Stomach (tissue), 8 donors: ENCODE measurements at regions not wholly inside any gene's neighbourhood (a gene's known extent, or its start where the extent isn't known, plus 50 kb on each side); places are given as distances from the start of the nearest gene placed in this dataset.

Experiments used
- DNase-seq, 2 donors: peaks; one replicate each; pipeline versions ENCODE4 v3.0.0 to v3.0.0-alpha.2; 2013 to 2019
- H3K27ac ChIP-seq, 5 donors: fragments of 200-600 bp in 4 of 5; sonication (generic) in 4 of 5; one replicate each; pipeline ENCODE4 v1.5.1; 2013 to 2019; ENCODE audit warnings: mild to moderate bottlenecking in 1 of 5, moderate library complexity in 1 of 5
- H3K27me3 ChIP-seq, 3 donors: fragments of 200-600 bp; sonication (generic); one replicate each; pipeline ENCODE4 v1.5.1; 2017 to 2019; ENCODE audit warnings: mixed run types in 1 of 3
- H3K36me3 ChIP-seq, 4 donors: fragments of 200-600 bp; sonication (generic); 1 replicate in 3 of 4; 2 replicates in 1 of 4; pipeline ENCODE4 v1.5.1; 2016 to 2019
- H3K4me1 ChIP-seq, 4 donors: fragments of 200-600 bp; sonication (generic); one replicate each; pipeline ENCODE4 v1.5.1; 2016 to 2019
- H3K4me3 ChIP-seq, 4 donors: fragments of 200-600 bp; sonication (generic) in 3 of 4; one replicate each; pipeline ENCODE4 v1.5.1; 2016 to 2019; ENCODE audit warnings: mild to moderate bottlenecking in 1 of 4
- H3K9me3 ChIP-seq, 4 donors: fragments of 200-600 bp; sonication (generic); one replicate each; pipeline ENCODE4 v1.5.1; 2016 to 2019
- CTCF ChIP-seq, 7 experiments: fragments of 450-650 bp in 4 of 7; fragments of 200-600 bp in 3 of 7; sonication (generic) in 3 of 7; IDR thresholded peaks; one replicate each; pipeline ENCODE4 v1.5.1; 2016 to 2019; ENCODE audit warnings: antibody characterized with exemption in 7 of 7, control low read depth in 2 of 7, mild to moderate bottlenecking in 1 of 7
- EP300 ChIP-seq: sonication (generic); formaldehyde crosslinking; IDR thresholded peaks from one replicate; pipeline ENCODE4 v1.6.1; 2017; ENCODE audit warnings: antibody characterized with exemption
- POLR2A ChIP-seq, 4 donors: fragments of 450-650 bp; IDR thresholded peaks; one replicate each; pipeline ENCODE4 v1.6.1; 2016; ENCODE audit warnings: antibody characterized with exemption in 4 of 4, control low read depth in 2 of 4, mild to moderate bottlenecking in 1 of 4, moderate library complexity in 1 of 4
- POLR2AphosphoS5 ChIP-seq, 3 donors: sonication (generic); formaldehyde crosslinking; IDR thresholded peaks; one replicate each; pipeline ENCODE4 v1.6.1; 2016; ENCODE audit warnings: antibody characterized with exemption in 3 of 3
- WGBS, 5 donors: extraction: QIAGEN DNeasy Blood & Tissue Kit in 3 of 5; methylation state at CpG; one replicate each; pipeline versions ENCODE4 v1.1.5 to v1.1.7; 2013 to 2018; 5-methylcytosine and 5-hydroxymethylcytosine counted together
- intact Hi-C: fragments of 100-400 bp; cut with DNase I; formaldehyde crosslinking; loops from one replicate; pipeline ENCODE4 v1.15.1; 2023; ENCODE audit warnings: low total_unique reads
- donor health status: healthy with polysubstance abuse.
- donor health status: Bipolar disorder and iron deficiency.
- donor health status: healthy.

- TF ChIP-seq POLR2A (IDR thresholded peaks at IDR 0.05) (no peak), CTCF (IDR thresholded peaks at IDR 0.05) (no peak), POLR2AphosphoS5 (IDR thresholded peaks at IDR 0.05) (no peak), EP300 (no peak)
- WGBS, 5 donors: 9 to 20% (median 14%) methylated on average over 2 of the region's 2 CpGs
Observed at GRCh38 chr12:78406828-78407227, 457.7 kb upstream of the SYT1 start.

GRCh38 chr12:78407722-78408121 lies 456.9 kb upstream of the SYT1 start:
- 41 to 60% (median 49%) methylated on average over 2 of the region's 2 CpGs for WGBS, 5 donors
- no peak for DNase-seq
- Histone ChIP-seq H3K4me3 (no peak overlapping the region), H3K36me3 (no peaks in the 10 kb centered on the region), H3K27me3 (no peaks in the 10 kb centered on the region), H3K4me1 (no peaks in the 10 kb centered on the region), H3K9me3 (no peaks in the 10 kb centered on the region), H3K27ac (no peak overlapping the region)
- intact Hi-C loops: no loop called here
- TF ChIP-seq POLR2A (IDR thresholded peaks at IDR 0.05) (no peak), POLR2AphosphoS5 (IDR thresholded peaks at IDR 0.05) (no peak), CTCF (IDR thresholded peaks at IDR 0.05) (no peak), EP300 (no peak)

More at GRCh38 chr12:78406828-78407227, 457.7 kb upstream of the SYT1 start:
- no peak for DNase-seq
- Histone ChIP-seq H3K4me1 (no peaks in the 10 kb centered on the region), H3K36me3 (no peaks in the 10 kb centered on the region), H3K27me3 (no peaks in the 10 kb centered on the region), H3K4me3 (no peak overlapping the region), H3K27ac (no peak overlapping the region), H3K9me3 (no peaks in the 10 kb centered on the region)
- intact Hi-C loops: no loop called here

GRCh38 chr12:78414071-78414470 lies 450.5 kb upstream of the SYT1 start:
- TF ChIP-seq POLR2A (IDR thresholded peaks at IDR 0.05): no peak
- no peak for TF ChIP-seq POLR2AphosphoS5 (IDR thresholded peaks at IDR 0.05)
- TF ChIP-seq EP300: no peak
- TF ChIP-seq CTCF (IDR thresholded peaks at IDR 0.05): no peak
- Histone ChIP-seq H3K27me3 (no peaks in the 10 kb centered on the region), H3K36me3 (no peaks in the 10 kb centered on the region), H3K4me1 (no peaks in the 10 kb centered on the region), H3K9me3 (no peaks in the 10 kb centered on the region), H3K4me3 (no peak overlapping the region), H3K27ac (no peak overlapping the region)
- no peak for DNase-seq
- intact Hi-C loops: no loop called here
- 86 to 98% (median 91%) methylated on average over 1 of the region's 1 CpG for WGBS, 5 donors

GRCh38 chr12:78418919-78419318 lies 445.7 kb upstream of the SYT1 start:
- DNase-seq: peak in 1 of 2 donors; percentile 21
- Histone ChIP-seq H3K36me3 (no peaks in the 10 kb centered on the region), H3K4me1 (no peaks in the 10 kb centered on the region), H3K27ac (no peak overlapping the region), H3K9me3 (no peaks in the 10 kb centered on the region), H3K4me3 (no peak overlapping the region), H3K27me3 (no peaks in the 10 kb centered on the region)
- TF ChIP-seq POLR2AphosphoS5 (IDR thresholded peaks at IDR 0.05) (no peak), POLR2A (IDR thresholded peaks at IDR 0.05) (no peak), CTCF (IDR thresholded peaks at IDR 0.05) (no peak), EP300 (no peak)
- intact Hi-C loops: no loop called here
- 58 to 76% (median 64%) methylated on average over 2 of the region's 2 CpGs for WGBS, 5 donors
